GM18861 (cell line): ENCODE measurements at regions not wholly inside any gene's neighbourhood (a gene's known extent, or its start where the extent isn't known, plus 50 kb on each side); places are given as distances from the start of the nearest gene placed in this dataset.

Experiments used
- ATAC-seq: cut with Tn5 transposase; IDR thresholded peaks from one replicate; pipeline ENCODE4 v1.9.1; 2021; ENCODE audit not compliant: unreplicated experiment

DNA sequence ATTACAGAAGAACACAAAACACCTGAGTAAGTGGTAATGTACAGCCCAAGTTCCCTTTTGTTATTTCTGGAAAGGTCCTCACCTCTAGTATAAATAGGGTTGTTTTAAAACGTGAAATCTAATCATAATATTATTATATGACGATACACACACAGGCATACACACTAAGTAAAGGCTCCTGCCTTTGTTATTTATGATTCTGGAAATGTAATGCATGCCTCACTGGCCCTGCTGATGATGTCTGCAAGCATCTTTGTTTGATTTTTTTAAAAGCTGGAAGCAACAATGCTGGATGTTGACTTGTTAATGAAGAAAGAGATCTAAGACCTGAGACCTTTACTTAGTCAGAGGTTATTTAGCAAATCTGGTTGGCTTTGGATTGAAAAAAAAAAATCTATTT, 307.4 kb upstream of the SORCS1 start:
- ATAC-seq, result no peak

DNA sequence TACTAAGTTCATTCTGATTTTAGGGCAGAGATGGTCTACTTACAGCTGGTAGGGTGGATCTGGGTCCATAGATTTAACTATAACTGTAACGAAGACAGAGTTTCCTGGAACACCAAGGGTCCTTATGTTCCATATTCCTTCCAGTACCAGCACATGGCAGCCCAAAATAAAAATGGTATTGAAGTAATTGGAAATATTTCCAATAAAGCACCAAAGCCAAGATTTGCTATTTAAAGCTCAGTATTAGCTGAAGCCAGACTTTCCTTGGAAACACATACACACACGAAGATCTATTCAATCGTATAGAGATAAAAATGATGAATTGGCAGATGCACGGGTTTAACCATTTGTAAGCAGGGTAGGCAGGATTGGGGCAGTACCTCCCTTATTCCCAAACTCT, 289.1 kb upstream of the SORCS1 start:
- no peak for ATAC-seq

DNA sequence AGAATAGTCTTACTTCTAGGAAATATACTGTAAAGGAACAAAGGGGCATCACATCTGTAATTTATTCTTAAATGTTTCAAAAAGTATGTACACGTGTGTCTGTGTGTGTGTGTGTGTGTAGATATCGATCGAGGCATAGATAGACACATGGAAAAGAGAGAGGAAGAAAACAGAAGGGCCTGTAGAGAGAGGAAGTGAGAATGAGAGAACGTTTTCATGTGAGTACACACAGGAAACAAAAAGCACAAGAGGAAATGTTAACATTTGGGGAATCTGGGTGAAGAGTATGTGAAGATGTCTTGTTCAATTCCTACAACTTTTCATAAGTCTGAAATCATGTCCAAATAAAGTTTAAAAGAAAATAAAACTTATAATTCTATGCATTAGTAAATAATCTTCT, 286.5 kb upstream of the SORCS1 start:
- no peak for ATAC-seq

DNA sequence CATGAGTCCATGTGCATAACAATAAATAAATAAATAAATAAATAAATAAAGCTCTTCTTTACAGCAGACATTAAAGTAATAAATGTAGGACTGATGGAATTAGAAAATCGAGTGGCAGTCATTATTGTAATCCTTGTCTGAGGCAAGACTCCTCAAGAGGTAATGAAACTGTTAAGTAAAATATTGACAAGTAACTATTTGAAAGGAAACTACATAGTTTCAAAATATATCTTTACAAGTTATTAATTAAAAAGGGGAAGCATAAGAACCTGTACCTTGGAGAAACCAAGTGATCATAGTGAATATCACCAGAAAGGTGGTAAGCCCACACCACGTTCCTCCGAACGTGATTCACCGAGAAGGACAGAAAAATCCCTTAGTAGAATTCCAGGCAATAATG, 285.6 kb upstream of the SORCS1 start:
- ATAC-seq, result peak; percentile 83

DNA sequence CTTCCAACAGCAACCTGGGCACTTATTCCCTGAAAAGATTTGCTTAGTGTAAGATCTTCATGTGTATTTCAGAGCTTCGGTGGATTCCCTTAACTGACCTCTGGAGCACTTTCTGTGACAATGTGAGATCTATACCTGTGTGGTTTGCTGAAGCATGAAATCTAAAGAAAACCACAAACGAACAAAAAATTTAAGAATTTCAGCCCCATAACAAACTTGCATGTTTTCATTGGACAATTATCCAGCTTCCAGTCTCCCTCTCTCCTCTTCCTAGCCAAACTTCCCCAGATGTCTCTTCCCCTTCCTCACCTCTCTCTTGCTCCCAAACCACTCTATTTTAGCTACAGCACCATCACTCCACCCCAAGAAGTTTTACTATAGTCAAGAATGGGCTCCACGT, 279.9 kb upstream of the SORCS1 start:
- no peak for ATAC-seq

DNA sequence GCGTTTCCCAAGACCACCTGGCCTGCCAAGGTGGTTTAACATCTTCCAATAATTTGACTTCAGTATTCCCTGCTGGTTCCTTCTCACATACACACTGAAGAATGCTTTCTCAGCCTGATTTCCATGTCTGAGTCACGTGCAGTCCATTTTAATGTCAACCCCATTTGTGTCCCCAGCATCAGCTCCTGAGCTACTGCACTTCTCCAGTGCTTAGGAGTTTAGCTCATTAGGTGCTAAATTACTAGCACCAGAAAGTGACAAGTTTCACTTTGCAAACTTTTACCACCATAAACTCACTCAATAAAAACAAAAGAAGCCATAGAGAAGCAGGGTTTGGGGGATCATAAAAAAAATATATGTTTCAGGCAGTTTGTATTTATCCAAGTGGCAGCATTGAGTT, 279.3 kb upstream of the SORCS1 start:
- ATAC-seq, result no peak

DNA sequence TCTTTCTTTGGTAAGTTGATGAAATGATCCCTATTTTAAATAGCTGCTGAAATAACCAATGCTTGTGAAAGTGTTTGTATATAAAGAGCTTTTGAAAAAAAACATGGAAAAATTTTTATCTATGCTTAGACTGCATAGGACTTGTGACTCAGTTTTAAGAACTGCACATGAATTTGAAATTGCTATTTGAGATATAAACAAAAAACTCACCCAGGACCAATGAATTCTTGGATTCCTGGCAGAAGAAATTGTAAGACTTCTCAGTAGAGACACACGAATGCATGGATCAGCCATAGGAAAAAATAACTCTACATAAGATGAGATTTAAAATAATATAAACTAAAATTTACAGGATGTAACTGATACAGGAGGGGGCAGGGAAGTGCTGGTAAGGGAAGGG, 278.8 kb upstream of the SORCS1 start:
- no peak for ATAC-seq

DNA sequence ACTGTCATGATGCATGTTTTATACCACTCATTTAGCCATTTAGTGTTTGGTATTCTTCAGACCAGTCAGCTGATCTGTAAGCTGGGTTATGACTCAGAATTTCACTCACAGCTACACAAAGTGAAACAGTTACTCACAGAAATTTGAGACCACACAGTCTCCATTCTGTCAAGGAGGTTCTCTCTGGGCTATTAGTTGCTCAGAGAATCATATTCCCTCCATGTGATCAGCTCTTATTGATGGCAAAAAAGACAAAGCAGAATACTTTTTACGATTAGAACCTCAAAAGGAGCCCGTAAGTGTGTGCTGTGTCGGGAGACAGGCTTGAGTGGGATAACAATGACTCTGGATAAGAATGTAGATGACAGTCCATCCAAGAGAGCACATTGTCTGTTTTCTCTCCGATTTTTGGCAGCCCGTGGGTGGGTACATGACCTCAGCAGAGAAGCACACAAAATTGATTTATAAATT, 277.6 kb upstream of the SORCS1 start:
- peak; percentile 91 for ATAC-seq

DNA sequence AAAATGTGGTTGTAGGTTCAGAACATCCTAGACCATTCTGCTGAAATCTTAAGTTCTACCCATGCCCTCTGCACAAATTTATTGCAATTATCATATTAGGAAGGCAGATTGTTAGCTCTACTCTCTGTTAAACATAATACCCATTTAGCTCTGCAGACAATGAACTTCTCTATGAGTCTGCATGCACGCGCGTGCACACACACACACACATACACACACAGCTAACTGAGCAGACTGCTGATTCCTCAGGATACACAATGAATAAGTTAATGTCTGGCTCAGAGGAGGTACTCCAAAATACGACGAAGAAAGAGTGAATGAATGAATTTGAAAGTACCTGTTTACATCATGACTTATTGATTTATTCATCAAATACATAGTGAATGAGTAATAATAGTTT, 276.2 kb upstream of the SORCS1 start:
- ATAC-seq, result no peak

DNA sequence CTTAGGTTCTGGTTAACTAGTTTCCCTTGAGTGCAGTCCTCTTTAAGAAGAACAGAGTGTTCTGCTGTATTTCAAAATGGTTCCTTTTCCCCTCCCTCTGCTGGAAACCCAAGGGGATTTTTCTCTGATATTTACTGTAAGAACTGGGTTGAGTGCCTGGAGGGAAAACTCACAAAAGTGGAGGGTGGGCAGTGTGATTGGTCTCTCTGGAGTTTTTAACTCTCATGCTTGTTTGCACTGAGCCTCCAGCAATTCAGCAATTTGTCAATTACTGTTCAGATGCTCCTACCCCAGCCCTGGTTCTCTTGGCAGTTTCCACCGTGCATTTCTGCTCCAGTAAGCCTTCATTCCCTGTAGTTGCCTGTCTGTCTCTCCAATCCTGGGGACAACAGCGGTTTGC, 273.4 kb upstream of the SORCS1 start:
- no peak for ATAC-seq

DNA sequence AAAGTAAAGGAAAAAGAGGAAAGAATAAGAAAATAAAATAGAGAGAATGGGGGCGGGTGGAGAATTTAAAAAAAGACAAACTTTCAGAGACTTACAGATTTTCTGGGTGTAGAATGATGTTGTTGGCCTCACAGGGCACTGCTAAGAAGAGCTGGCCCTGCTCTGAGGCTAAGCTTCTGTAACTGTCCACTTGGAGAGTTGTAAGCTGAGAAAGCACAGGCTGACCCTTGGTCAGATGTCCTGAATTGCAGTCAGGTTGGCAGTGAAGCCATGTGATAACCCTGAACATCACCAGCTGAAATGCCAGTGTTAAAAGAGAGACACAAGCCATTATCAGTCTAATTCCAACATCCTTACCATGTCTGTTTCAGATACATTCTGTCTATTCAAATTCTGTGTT, 272.1 kb upstream of the SORCS1 start:
- ATAC-seq, result no peak

DNA sequence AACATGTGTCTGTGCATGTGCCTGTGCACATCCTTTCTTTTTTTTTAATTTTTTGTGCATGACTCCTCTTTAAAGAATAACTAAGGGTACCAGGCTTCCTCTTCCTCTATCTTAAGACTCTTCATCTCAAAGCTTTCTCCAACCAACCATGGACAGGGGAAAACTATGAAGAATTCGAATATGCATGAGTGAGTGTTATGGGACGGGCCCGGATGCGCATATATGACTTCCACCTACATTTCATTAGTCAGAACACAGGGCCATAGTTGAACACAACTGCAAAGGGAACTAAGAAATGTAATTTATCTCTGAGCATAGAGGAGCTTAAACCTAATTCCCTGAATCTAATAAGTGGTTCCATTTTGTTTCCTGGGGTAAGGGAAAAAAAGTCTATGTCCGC, 270.3 kb upstream of the SORCS1 start:
- ATAC-seq, result no peak

DNA sequence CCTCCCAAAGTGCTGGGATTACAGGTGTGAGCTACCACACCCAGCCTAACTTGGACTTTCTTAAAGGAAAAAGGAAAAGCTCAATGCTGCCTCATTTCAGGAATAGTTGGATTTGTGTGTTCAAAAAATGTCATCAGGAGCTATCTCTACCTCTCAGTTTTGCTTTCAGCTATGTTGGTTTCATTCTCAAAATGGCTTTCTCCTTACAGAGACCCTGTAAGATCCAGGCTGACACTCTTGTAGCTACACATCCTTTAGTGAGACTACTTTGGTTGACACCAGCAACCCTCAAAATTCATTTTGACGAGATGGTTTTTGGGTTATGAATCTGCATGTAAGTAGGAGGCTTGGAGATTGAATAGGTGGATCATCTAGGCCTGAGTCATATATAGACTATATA, 269.7 kb upstream of the SORCS1 start:
- ATAC-seq, result no peak

DNA sequence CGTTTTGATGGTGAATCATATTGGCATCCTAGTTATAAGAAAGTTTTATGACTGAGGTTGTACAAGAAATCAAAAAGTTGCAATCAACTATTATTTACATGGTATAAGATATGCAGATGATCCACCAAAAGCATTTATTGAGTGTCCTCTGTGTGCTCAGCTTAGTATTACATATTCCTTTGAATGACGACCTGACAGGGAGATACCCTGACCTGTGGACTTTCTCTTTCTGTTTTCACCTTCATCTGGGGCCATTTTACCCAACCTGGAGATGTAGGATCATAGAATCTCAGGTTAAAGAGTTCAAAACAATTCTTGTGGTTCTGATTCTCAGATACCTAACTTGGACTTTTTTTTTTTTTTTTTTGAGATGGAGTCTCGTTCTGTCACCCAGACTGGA, 269.1 kb upstream of the SORCS1 start:
- ATAC-seq, result no peak

DNA sequence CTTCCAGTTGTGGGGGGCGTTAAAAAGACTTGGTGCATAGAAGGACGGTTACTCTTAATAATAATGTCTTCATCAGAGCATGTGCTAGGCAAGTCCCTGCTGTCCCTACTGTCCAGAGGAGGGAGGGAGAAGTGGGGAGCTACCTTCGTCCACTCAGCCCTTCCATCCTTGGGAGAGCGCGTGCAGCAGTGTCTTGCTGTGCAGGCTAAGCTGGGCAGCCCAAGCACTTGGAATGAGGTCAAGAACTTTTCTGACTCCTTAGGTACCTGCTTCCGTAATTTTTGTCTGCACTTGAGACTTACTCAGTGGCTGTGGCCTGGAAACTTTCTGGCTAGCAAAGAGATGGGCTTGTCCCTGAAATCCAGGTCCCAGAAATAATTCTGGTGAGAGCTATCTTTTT, 265.9 kb upstream of the SORCS1 start:
- ATAC-seq, result no peak

DNA sequence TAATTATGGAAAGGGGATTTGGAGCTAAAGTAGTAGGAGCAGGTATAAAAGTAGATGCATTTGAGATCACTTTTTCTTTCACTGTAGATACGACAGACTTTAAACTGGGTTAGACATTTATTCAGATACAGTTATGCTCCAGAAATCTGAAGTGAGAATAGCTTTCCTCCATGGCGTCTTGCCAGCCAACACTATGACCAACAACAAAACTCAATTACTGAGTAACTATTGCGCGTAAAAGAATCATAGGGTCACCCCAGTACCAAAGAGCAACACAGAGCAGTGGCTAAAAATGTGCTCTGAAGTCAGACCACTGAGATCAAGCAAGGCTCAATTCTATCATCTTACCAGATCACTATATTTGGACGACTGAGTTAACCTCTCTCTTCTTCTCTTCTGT, 262.5 kb upstream of the SORCS1 start:
- ATAC-seq, result no peak

DNA sequence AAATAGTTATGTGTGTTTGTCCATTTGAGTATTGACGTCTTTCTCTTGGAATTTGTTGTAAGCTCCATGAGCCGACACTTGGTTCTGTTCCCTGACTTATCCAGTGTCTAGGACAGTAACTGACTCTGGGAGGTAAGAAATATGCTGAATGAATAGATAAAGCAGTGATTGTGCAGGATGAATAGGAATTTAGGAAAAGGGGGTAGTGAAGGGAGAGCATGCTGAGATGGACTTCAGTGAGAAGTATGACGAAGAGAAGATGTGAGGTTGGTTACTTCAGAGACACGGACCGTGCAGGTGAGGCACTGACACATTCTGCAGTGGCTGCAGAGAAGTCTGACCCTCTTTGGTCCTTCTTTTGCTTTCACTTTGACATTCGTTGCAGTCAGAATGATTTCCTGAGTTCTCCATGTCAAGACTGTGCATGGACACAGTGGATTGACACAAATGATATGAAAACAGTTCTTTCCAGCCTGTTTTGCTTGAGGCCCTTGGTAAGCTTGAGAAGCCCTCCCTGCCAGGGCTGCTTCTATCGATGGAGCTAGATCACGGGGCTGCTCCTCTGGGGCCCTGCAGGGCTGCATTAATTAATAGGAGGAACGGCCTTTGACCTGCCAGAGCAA, 261.5 kb upstream of the SORCS1 start:
- ATAC-seq, result peak; percentile 61

DNA sequence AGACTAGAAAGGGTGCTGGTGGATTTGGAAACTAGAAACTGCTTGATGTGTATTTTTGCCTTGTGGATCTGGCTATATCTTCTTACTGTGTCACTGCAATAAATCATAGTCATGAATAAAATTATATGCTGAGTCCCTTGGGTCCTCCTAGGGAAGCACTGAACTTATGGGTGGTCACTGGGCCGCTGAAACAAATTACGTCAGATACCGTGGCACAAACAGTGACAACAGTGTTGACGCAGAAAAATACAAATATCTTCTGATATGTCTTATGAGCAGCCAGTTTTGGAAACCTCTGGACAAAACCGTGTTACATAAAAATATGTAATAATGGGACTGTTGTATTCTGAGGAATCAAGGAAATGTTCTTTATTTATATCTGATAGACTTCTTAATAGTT, 260.1 kb upstream of the SORCS1 start:
- no peak for ATAC-seq

DNA sequence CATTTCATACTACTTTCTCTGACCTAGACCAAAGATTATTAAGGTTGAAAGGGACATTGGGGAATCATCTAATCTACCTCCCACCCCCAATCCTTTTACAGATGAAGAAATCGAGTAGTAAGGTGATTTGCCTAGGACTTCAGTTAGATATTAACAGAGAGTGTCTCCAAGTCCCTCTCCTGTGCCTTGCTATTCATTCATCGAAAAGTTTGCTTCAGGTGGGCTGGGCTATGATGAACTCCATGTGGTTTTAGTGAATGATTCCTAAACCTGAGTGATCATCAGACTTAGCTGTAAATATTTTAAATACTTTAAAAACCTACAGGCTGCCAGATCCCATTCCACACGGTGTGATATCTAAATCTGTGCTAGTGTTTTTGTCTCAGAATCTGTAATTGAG, 259.4 kb upstream of the SORCS1 start:
- ATAC-seq, result no peak

DNA sequence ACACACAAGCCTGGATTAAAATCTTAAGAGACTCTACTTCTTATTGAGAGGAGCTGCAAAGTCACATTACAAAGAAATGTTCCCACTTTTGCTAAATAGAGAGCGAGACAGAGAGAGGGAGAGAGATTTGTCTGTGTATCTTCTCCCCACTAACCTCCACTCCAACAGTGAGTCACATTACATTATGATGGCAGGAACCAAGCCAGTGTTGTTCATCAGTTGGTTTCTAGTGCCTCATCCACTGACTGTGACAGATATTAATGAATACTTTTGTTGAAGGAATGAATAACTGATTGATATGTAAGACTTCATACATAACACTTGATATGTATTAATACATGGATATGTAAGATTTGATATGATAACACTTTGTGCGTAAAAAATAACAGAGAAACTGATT, 258.2 kb upstream of the SORCS1 start:
- no peak for ATAC-seq

DNA sequence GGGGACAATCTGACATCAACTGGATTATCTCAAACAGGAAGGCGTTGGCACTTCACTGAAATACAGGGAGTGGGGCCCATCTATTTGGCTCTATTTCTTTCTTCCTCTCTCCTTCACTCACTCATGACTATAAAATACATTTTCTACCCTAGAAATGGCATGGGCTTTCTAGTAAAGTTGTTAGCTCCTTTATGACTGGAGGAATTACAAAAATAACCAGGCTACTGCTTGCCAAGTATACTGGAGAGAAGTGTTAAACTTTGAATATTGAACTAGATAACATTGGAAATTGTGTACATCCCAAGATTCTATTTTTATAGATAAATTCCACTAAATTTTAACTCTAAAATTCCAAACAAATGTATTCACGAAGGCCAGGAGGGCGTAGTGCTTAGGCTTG, 255.7 kb upstream of the SORCS1 start:
- ATAC-seq, result no peak

DNA sequence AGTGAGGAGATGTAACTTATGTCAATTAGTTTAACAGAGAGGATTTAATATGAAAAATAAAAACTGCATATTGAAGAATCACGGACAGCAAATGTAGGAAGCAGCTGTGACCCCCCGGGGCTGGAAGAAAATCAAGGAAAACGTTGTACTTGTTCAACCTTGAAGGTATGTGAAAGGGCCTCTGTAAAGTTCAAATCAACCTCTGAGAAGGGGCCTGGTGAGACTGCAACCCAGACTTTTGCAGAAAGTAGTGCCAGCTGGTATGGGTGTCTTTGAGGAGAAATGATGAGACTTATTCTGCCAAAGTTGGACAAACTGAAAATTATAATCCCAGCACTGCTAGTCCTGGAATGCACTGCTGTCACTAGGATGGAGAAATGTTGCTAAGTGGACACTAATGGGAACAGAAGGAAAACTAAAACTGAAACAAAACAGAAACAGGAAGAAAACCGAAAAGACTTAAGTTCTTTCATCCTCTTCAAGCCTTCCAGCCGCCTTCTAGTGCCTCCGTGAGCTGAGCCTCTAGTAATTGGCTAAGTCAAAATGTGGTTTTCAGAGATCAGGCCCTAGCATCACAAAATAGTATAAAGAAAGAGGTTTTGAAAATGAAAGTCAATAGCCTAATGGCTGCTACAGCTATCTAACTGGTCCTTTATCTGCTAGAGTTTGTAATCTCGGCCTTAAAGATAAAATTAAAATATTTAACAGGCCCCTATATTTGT, 253.7 kb upstream of the SORCS1 start:
- ATAC-seq, result peak; percentile 27

DNA sequence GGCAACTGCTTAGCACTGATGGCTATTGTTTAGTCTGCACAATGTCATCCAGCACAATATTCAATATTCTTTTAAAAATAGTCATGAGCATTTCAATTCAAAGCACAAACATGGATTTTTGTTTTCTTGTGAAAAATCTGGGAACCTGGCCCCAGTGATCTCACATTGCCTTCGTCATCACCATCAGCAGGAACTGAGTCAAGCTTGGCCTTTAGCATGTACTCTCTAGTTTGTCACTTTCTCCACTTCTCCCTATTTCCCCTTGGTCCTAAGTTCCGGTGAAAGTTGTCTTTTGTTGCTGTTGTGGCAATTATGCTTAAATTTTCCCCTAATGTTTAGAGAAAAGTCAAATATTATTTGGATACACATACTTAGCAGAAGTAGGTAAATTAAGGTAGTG, 252.9 kb upstream of the SORCS1 start:
- ATAC-seq, result no peak
